ENCODE measurements at regions not wholly inside any gene's neighbourhood (a gene's known extent, or its start where the extent isn't known, plus 50 kb on each side); places are given as distances from the start of the nearest gene placed in this dataset.

GRCh38 chr3:127067116-127067910 is 84.4 kb downstream of the PLXNA1 start:
- Histone ChIP-seq H3K27me3 (ENCODE audit: insufficient read depth) (no peaks in the 10 kb centered on the region), H3K36me3 (ENCODE audit: insufficient read depth) (no peaks in the 10 kb centered on the region), H3K27ac (ENCODE audit: low read depth) (no peak overlapping the region), H3K79me2 (replicated peaks; ENCODE audit: insufficient read depth) (no peaks in the 10 kb centered on the region), H2AFZ (no peak overlapping the region), H3K4me2 (no peak overlapping the region), H3K9me2 (ENCODE audit: insufficient read depth) (no peaks in the 10 kb centered on the region), H3K4me3 (no peak overlapping the region), H3F3A (replicated peaks; ENCODE audit: low read depth) (no peaks in the 10 kb centered on the region), H3K4me1 (ENCODE audit: insufficient read depth) (no peaks in the 10 kb centered on the region), H4K20me1 (replicated peaks; ENCODE audit: insufficient read depth) (no peaks in the 10 kb centered on the region)
- no peaks in the 10 kb centered on the region for H3K9me3 Mint-ChIP-seq
- TF ChIP-seq, protein P1, sequence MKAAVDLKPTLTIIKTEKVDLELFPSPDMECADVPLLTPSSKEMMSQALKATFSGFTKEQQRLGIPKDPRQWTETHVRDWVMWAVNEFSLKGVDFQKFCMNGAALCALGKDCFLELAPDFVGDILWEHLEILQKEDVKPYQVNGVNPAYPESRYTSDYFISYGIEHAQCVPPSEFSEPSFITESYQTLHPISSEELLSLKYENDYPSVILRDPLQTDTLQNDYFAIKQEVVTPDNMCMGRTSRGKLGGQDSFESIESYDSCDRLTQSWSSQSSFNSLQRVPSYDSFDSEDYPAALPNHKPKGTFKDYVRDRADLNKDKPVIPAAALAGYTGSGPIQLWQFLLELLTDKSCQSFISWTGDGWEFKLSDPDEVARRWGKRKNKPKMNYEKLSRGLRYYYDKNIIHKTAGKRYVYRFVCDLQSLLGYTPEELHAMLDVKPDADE (IDR thresholded peaks at IDR 0.05) = no peak
- TF ChIP-seq STAT1 (IDR thresholded peaks at IDR 0.05; ENCODE audit: unreplicated experiment) (no peak), EZH2 (IDR thresholded peaks at IDR 0.05; ENCODE audit: low read depth, unreplicated experiment) (no peak)
- DNase-seq (ENCODE audit: low spot score) (no peak), ATAC-seq (no peak)
- H3K4me3 Mint-ChIP-seq = no peak overlapping the region
- H3K27ac Mint-ChIP-seq = no peak overlapping the region
- H3K4me1 Mint-ChIP-seq = no peaks in the 10 kb centered on the region; the same call in 2 of the 3 replicates
- H3K36me3 Mint-ChIP-seq (ENCODE audit: low read depth) = no peaks in the 10 kb centered on the region
- H3K27me3 Mint-ChIP-seq (ENCODE audit: insufficient read depth, low read depth, poor library complexity) = peaks cover 1% of the 10 kb centered on the region

DNA sequence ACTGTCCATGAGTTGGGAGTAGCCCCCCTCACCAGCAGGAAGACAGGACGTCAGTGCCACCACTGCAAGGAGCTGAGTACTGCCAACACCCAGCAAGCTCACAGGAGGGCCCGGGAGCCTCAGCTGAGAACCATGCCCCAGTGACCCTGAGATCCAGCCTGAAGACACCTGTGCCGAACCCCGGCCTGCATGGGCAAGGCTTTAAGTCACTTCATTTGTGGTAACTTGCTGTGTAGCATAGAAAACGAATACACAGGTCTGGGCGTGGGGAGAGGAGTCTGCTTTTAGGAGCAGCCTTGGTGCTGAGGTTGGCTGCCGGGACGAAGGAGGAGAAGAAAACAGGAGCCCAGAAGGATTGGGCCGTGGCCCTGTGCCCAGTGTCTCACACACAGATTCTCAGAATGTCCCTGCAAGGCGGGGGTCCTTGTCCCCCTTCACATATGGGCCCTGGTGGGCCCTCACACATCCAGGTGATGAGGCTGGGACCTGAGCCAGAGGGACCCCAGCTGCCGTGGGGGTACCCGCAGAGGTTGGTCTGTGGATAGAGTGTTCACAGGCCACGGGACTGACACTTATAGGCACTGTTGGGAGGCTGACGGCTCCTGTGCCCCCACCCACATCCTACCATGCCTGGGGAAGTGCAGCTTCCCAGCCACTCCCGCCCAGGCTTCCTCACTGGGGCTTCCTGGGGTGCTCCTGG is 85.3 kb downstream of the PLXNA1 start:
- no peak overlapping the region for H2AFZ ChIP-seq
- Mint-ChIP-seq H3K4me1 (no peaks in the 10 kb centered on the region; the same call in 2 of the 3 replicates), H3K36me3 (ENCODE audit: low read depth) (no peaks in the 10 kb centered on the region), H3K27ac (no peak overlapping the region), H3K4me3 (no peak overlapping the region), H3K9me3 (no peaks in the 10 kb centered on the region), H3K27me3 (ENCODE audit: insufficient read depth, low read depth, poor library complexity) (peaks cover 1% of the 10 kb centered on the region)
- H3K4me3 ChIP-seq = no peak overlapping the region
- no peaks in the 10 kb centered on the region for H3K4me1 ChIP-seq (ENCODE audit: insufficient read depth)
- no peaks in the 10 kb centered on the region for H4K20me1 ChIP-seq (replicated peaks; ENCODE audit: insufficient read depth)
- no peaks in the 10 kb centered on the region for H3K36me3 ChIP-seq (ENCODE audit: insufficient read depth)
- no peaks in the 10 kb centered on the region for H3K27me3 ChIP-seq (ENCODE audit: insufficient read depth)
- no peaks in the 10 kb centered on the region for H3F3A ChIP-seq (replicated peaks; ENCODE audit: low read depth)
- ATAC-seq (no peak), DNase-seq (ENCODE audit: low spot score) (no peak)
- H3K27ac ChIP-seq (ENCODE audit: low read depth) = no peak overlapping the region
- TF ChIP-seq POLR2AphosphoS5 (IDR thresholded peaks at IDR 0.05; ENCODE audit: low read depth) (no peak), EZH2 (IDR thresholded peaks at IDR 0.05; ENCODE audit: low read depth, unreplicated experiment) (no peak), ZNF114 (CRISPR knock-in tag; IDR thresholded peaks at IDR 0.05) (no peak), EZH2phosphoT487 (IDR thresholded peaks at IDR 0.05; ENCODE audit: unreplicated experiment) (no peak), JUNB (IDR thresholded peaks at IDR 0.05; ENCODE audit: unreplicated experiment) (no peak), REST (IDR thresholded peaks at IDR 0.05; ENCODE audit: unreplicated experiment) (no peak)
- no peak overlapping the region for H3K4me2 ChIP-seq
- H3K9me2 ChIP-seq (ENCODE audit: insufficient read depth) = no peaks in the 10 kb centered on the region
- H3K79me2 ChIP-seq (replicated peaks; ENCODE audit: insufficient read depth) = no peaks in the 10 kb centered on the region

All from GM23338 (cell line).